ENCODE measurements at regions not wholly inside any gene's neighbourhood (a gene's known extent, or its start where the extent isn't known, plus 50 kb on each side); places are given as distances from the start of the nearest gene placed in this dataset.

DNA sequence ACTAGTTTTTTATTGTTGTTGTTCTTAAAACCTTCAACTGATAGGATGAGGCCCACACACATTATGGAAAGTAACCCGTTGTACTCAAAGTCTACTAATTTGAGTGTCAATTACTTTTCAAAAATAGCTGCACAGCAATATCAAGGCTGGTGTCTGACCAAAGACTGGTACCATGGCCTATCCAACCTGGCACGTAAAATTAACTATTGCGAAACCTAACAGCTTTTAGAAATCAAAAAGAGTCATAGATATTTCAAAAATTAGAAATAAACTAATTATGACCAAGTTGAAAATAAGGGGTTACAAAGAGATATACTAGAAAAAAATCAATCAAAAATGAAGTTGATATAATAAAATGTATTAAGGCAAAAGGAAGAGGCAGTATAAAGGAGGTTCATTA lies 501.5 kb upstream of the SLC8A1 start:
- no peak for DNase-seq (ENCODE audit: low read depth)
- no peak overlapping the region for H3K4me3 ChIP-seq (ENCODE audit: control insufficient read depth, low read depth, low read length)
- TF ChIP-seq, protein P1, sequence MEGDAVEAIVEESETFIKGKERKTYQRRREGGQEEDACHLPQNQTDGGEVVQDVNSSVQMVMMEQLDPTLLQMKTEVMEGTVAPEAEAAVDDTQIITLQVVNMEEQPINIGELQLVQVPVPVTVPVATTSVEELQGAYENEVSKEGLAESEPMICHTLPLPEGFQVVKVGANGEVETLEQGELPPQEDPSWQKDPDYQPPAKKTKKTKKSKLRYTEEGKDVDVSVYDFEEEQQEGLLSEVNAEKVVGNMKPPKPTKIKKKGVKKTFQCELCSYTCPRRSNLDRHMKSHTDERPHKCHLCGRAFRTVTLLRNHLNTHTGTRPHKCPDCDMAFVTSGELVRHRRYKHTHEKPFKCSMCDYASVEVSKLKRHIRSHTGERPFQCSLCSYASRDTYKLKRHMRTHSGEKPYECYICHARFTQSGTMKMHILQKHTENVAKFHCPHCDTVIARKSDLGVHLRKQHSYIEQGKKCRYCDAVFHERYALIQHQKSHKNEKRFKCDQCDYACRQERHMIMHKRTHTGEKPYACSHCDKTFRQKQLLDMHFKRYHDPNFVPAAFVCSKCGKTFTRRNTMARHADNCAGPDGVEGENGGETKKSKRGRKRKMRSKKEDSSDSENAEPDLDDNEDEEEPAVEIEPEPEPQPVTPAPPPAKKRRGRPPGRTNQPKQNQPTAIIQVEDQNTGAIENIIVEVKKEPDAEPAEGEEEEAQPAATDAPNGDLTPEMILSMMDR (IDR thresholded peaks at IDR 0.05; ENCODE audit: control insufficient read depth, insufficient read depth, low read depth, low read length, missing control alignments), result no peak

DNA sequence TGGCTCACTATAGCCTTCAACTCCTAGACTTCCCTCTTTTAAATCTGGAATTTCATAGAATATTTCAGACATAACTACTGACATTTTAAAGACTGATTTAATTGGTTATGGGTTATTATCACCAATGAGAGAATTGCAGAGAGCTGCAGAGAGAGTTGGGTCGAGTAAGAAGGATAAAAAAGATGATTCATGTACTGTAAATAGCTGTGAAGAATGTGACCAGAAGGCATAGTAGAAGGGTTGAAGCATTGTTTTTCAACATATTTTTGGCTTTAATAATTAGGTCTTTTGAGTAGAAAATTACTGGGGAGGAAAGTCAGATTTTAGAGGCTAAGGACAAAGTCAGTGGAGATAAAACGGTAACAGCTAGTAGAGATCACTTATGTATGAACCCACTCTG lies 503.2 kb upstream of the SLC8A1 start:
- H3K4me3 ChIP-seq (ENCODE audit: control insufficient read depth, low read depth, low read length), result no peak overlapping the region
- TF ChIP-seq, protein P1 (IDR thresholded peaks at IDR 0.05; ENCODE audit: control insufficient read depth, insufficient read depth, low read depth, low read length, missing control alignments), result no peak
- no peak for DNase-seq (ENCODE audit: low read depth)

DNA sequence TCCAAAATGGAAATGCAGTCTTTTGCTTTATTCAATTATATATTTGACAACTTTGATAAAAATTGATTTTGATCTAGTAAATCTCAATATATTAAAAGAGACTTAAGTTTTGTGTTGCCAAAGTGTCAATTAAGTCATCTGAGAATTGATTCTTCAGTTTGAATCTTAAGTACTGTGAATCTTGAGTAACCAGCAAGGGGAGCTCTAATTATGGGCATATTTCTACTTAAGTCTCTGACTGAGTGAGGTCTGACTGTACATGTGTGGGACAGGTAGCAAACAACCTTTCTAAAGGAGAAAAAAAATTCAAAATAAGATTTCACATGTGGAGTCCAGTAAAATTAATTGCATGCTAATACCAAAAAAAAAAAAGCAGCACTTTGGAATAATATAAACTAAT lies 503.7 kb upstream of the SLC8A1 start:
- DNase-seq (ENCODE audit: low read depth), result no peak
- H3K4me3 ChIP-seq (ENCODE audit: control insufficient read depth, low read depth, low read length), result no peak overlapping the region
- TF ChIP-seq, protein P1 (IDR thresholded peaks at IDR 0.05; ENCODE audit: control insufficient read depth, insufficient read depth, low read depth, low read length, missing control alignments), result no peak

DNA sequence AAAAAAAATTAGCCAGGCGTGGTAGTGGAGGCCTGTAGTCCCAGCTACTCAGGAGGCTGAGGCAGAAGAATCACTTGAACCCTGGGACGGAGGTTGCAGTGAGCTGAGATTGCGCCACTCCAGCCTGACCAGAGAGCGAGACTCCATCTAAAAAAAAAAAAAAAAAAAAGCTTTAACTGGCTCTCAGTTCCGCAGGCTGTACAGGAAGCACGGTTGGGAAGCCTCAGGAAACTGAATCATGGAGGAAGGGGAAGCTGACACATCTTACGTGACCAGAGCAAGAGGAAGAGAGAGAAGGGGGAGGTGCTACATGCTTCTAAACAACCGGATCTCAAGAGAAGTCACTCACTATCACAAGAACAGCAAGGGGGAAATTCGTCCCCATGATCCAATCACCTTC lies 505.6 kb upstream of the SLC8A1 start:
- TF ChIP-seq, protein P1 (IDR thresholded peaks at IDR 0.05; ENCODE audit: control insufficient read depth, insufficient read depth, low read depth, low read length, missing control alignments), result no peak
- DNase-seq (ENCODE audit: low read depth), result no peak
- H3K4me3 ChIP-seq (ENCODE audit: control insufficient read depth, low read depth, low read length), result no peak overlapping the region

DNA sequence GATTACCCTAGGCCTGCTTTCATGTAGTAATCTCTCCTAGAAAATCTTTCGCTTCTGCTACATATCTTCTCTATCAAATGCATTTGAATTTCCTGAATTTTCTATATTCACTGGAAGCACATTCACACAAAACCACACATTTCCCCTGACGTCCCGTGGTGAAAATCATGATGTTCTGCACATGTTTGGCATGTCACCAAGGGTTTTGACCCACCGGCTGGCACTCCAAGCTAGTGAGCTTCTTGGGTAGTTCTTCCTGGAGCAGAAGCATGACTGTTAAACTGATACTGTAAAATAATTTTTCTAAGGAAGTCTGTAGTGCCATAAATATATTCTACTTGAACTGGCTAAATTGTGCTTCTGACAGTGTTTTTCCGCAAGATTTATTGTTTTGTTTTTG lies 510.1 kb upstream of the SLC8A1 start:
- DNase-seq (ENCODE audit: low read depth), result no peak
- TF ChIP-seq, protein P1 (IDR thresholded peaks at IDR 0.05; ENCODE audit: control insufficient read depth, insufficient read depth, low read depth, low read length, missing control alignments), result no peak
- H3K4me3 ChIP-seq (ENCODE audit: control insufficient read depth, low read depth, low read length), result no peak overlapping the region

DNA sequence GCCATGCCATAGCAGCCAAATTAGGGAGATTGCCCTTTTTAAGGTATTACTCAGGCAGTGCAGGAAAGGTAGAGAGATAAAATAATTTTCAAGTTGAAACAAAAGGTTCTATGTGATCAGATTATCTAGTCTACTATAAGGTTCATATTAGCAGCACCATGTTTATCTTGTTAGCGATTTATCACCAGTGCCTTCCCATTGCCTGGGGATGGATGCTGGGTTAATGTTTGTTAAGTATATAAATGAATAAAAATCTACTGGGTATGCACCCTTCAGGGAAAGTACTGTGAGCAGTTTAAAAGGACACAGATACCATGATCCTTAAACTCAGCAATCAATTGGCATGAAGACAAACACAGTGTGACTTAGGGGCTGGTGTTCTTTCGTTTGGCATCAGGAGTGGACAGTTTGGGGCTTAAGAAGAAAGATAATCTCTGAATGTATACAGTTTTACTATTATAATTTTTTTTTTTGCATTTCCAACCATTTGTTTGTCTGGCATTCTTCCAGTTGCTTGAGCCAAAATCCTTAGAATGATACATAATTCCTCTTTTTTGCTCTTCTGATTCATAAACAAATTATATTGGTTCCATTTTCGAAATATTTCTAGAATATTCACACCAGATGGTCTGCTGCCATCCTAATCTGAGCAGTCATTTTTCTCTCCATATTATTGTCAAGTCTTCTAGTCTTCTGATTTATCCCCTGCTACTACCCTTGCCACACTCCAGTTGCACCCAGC lies 512.8 kb upstream of the SLC8A1 start:
- no peak for DNase-seq (ENCODE audit: low read depth)
- TF ChIP-seq, protein P1 (IDR thresholded peaks at IDR 0.05; ENCODE audit: control insufficient read depth, insufficient read depth, low read depth, low read length, missing control alignments), result no peak

More for the DNA sequence above, 512.8 kb upstream of the SLC8A1 start:
- H3K4me3 ChIP-seq (ENCODE audit: control insufficient read depth, low read depth, low read length), result no peak overlapping the region
